ENCODE measurements at regions not wholly inside any gene's neighbourhood (a gene's known extent, or its start where the extent isn't known, plus 50 kb on each side); places are given as distances from the start of the nearest gene placed in this dataset.

DNA sequence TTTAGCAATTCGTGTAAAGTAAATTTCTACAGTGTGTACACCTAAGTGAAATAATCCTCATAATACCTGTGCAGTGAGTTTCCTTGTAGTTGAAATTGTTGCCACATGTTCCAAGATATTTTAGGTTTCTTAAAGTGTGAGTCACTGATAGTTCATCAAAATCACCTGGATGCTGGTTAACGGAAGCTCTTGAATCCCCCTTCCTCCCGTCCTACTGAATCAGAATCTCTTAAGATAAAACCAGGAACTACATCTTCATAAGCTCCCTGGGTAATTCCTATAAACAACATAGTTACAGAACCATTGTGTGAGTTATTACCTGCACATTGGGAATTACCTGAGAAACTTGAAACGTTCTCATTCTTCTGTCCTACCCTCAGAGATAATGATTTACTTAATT lies 197.4 kb upstream of the HS3ST1 start:
- TF ChIP-seq, protein P1, sequence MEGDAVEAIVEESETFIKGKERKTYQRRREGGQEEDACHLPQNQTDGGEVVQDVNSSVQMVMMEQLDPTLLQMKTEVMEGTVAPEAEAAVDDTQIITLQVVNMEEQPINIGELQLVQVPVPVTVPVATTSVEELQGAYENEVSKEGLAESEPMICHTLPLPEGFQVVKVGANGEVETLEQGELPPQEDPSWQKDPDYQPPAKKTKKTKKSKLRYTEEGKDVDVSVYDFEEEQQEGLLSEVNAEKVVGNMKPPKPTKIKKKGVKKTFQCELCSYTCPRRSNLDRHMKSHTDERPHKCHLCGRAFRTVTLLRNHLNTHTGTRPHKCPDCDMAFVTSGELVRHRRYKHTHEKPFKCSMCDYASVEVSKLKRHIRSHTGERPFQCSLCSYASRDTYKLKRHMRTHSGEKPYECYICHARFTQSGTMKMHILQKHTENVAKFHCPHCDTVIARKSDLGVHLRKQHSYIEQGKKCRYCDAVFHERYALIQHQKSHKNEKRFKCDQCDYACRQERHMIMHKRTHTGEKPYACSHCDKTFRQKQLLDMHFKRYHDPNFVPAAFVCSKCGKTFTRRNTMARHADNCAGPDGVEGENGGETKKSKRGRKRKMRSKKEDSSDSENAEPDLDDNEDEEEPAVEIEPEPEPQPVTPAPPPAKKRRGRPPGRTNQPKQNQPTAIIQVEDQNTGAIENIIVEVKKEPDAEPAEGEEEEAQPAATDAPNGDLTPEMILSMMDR (IDR thresholded peaks at IDR 0.05), result no peak
- TF ChIP-seq POLR2A (IDR thresholded peaks at IDR 0.05) (no peak), EP300 (IDR thresholded peaks at IDR 0.05) (no peak)
